Fibroblast of skin of scalp (primary cell): ENCODE measurements at regions not wholly inside any gene's neighbourhood (a gene's known extent, or its start where the extent isn't known, plus 50 kb on each side); places are given as distances from the start of the nearest gene placed in this dataset.

Source experiments
- DNase-seq: peaks from one replicate; pipeline ENCODE4 v3.0.0-alpha.2; 2013

GRCh38 chr4:137310593-137311490 lies 221.5 kb downstream of the PCDH18 start:
- peak; percentile 93 for DNase-seq

GRCh38 chr4:137310166-137310565 lies 222.1 kb downstream of the PCDH18 start:
- DNase-seq = peak; percentile 85

DNA sequence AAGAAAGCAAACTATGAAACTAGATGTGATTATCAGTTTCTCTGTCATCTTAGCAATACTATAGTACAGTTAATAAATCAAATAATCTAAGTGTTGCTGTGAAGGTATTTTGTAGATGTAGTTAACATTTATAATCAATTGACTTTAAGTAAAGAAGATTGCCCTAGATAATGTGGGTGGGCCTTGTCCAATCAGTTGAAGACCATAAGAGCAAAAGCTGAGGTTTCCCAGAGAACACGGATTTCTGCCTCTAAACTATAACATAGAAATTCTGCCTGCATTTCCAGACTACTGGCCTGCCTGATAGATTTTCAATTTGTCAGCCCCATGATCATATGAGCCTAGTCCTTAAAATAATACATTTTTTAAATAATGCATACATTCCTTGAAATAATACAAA lies 222.9 kb downstream of the PCDH18 start:
- no peak for DNase-seq

DNA sequence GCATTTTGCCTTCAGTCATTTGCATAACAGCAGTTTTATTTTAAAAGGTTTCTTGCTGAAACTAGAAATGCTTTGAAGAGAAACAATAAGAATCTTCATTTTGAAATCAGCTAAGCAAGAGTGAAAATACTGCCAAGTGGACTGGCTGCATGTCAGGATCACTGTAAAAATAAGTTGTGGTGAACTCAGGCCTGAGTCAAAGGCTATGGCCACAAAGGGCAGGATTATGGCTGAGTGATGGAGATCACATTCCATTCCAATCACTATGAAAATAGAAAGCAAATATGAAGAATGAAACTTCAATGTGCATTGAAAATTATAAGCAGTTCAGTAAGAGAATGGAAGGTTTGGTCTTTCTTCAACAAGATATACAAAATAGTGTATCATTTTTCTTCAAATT lies 224.5 kb downstream of the PCDH18 start:
- peak; percentile 83 for DNase-seq

GRCh38 chr4:137300776-137301175 lies 231.5 kb downstream of the PCDH18 start:
- DNase-seq = peak; percentile 39

DNA sequence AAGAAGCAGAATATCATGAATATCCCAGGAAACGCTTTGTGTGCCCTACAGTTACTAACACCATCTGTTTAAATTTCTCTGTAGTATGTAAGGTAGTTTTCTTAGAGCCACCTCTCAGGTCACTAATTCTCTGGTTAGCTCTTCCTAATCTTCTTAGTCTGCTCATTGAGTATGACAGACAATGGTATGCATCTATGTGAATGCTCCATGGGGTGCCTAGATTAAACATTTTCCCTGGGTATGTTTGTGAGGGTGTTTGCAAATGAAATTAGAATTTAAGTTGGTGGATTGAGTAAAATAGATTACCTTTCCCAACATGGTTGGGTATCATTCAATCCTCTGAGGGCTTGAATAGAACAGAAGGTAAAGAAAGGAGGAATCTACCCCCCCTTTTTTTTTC lies 233.0 kb downstream of the PCDH18 start:
- DNase-seq = no peak

DNA sequence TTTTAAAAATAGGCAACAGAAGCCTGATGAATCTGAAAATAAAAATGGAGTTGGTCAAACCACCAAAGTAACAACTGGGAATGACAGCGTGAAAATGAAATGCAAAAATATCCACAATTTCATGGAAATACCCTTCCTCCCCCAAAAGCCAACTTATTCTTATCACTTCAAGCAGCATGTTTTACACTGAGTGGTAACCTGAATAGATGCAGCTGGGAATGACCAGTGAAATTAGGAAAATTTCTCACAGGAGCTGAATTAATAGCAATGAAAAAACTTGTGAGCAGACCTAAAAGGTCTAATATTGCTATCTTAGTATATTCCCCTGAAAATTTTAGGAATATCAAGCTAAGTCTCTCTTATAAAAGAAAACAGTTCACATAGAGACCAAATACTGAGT lies 239.0 kb downstream of the PCDH18 start:
- DNase-seq = peak; percentile 4

DNA sequence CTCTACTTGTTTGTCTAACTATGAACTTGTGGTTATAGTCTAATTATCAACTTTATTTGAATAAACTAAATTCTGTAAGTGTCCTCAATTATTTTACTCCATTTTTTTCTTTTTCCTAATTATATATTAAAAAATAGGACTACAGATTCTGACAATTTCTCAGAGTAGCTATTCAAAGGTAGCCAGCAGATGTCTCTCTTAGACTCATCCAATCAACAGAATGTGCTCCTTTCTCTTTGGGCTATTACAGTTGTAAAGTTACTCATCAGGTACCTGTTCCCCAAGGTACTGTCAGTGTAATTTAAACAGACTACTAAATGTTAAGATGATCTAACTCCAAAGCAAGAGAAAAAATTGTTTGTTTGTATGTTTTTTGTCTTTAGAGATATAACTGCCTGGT lies 248.6 kb downstream of the PCDH18 start:
- peak; percentile 43 for DNase-seq

GRCh38 chr4:137278431-137278830 lies 253.9 kb downstream of the PCDH18 start:
- peak; percentile 4 for DNase-seq

DNA sequence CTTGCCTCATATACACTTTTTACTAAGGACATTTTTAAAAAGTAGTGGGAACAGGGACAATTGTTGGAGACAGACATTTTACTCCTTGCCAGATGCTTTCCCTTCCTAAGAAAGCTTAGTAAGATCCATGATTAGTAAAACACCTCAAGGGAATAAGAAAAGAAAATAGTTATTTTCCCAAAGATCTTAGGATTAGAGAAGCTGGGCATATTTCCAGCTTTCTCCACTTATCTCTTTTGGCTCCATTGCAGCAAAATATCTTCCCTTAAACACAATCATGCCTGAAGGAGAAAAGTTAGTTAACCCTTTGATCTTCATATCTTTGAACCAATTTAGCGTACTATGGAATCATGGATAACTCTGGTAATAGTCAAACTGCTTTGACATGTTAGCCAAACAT lies 257.9 kb downstream of the PCDH18 start:
- DNase-seq = peak; percentile 73

DNA sequence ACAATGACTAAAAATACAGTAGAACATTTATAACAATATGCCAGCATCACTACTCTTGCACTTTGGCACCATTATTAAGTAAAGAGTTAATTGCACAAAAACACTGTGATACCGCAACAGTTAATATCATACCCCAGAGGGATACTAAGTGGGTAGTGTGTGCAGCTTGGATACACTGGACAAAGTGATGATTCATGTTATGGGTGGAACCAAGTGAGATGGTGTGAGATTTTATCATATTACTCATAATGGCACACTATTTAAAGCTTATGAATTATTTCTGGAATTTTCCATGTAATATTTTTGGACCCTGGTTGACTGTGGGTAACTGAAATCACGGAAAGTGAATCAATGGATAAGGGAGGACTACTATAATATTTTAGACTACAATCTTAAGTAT lies 265.3 kb downstream of the PCDH18 start:
- peak; percentile 92 for DNase-seq

GRCh38 chr4:137266511-137266910 lies 265.8 kb downstream of the PCDH18 start:
- DNase-seq = peak; percentile 29

- DNase-seq = no peak
Measured at GRCh38 chr4:137263206-137263605, 269.1 kb downstream of the PCDH18 start.

DNA sequence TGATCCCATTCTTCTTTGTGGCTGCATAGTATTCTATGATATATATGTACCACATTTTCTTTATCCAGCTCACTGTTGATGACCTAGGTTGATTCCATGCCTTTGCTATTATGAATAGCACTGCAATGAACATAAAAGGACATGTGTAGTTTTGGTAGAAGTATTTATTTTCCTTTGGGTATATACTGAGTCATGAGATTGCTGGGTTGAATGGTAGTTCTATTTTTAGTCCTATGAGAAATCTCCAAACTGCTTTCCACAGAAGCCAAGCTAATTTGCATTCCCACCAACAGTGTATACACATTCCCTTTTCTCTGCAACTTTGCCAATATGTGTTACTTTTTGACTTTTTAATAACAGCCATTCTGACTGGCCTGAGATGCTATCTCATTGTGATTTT lies 278.3 kb downstream of the PCDH18 start:
- DNase-seq = peak; percentile 90

DNA sequence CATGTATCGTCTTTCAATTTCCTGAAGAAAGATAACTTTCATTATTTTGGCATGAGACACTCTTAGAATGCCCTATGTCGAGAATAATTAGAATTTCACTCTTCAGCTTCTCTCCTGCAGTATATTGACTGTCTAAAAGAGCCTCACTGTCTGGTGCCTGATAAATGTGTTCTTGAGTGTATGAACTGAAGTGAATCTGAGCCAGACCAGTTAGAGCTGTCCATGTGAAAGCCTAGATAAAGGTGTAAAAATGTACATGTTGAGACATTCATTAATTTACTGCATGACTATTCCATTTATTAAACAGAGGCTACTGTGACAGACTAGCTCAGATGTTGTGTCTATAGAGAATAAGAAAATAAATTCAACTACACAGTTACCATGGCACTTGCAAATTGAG lies 283.2 kb downstream of the PCDH18 start:
- DNase-seq = no peak

DNA sequence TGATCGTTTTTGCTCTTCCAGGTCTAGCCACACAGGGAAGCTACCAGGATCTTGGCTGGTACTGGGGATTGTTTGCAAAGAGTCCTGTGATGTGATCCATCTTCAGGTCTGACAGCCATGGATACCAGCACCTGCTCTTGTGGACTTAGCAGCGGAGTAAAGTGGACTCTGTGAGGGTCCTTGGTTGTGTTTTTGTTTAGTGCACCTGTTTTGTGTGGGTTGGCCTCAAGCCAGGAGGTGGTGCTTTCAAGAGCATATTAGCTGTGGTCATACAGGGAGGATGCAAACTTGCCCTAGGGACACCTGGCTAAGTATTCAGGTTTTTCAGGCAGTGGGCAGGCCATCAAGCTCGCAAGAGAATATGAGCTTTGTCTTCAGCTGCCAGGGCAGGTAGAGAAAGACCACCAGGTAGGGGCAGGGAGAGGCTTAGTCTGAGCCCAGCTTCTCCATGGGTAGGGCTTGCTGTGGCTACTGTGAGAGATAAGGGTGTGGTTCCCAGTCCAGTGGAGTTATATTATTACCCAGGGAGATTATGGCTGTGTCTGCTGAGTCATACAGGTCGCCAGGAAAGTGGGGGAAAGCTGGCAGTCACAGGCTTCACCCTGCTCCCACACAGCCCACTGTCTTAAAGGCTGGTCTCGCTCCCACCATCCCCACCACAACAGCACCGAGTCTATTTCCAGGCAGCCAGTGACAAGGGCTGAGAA lies 293.7 kb downstream of the PCDH18 start:
- no peak for DNase-seq

- peak; percentile 16 for DNase-seq
Measured at GRCh38 chr4:137226900-137227299, 305.4 kb downstream of the PCDH18 start.

- DNase-seq = no peak
Measured at GRCh38 chr4:137226221-137226620, 306.1 kb downstream of the PCDH18 start.

- peak; percentile 24 for DNase-seq
Measured at GRCh38 chr4:137213372-137214173, 318.7 kb downstream of the PCDH18 start.

GRCh38 chr4:137212601-137213000 lies 319.7 kb downstream of the PCDH18 start:
- no peak for DNase-seq

DNA sequence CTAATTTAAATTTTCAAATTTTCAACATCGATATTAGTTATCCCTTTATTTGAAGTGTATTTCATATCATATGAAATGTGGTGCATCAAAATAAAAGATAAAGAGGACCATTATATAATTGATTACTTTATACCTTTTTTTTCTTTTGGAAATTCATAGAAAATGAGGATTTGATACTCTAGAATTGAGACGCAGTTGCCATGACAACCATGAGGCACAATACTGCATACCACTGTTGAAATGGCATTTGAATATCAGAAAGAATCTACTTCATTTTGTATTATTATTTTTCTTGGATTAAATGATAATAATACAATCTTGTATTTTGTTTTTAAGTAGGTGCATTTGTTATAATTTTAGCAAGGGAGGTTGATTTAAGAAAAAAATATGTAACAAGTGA lies 323.1 kb downstream of the PCDH18 start:
- DNase-seq = no peak

DNA sequence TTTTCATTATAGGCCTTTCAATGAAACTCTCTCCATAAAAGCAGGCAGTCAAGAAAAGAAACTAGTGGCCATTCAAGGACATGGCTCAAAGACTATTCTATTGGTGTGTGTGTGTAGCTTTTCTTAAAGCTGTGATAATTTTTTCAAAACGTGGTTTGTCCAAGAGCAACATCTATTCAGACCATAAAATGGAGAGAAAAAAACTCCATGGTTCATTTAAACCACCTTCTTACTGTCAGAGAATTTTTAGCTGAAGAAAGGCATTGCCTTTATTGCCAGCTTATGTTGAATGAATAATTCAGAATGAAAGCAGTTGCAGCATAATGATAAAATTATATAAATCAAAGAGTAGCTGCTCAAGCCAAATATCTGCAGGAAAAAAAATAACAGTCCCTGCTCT lies 325.5 kb downstream of the PCDH18 start:
- DNase-seq = no peak

- DNase-seq = peak; percentile 68
Measured at GRCh38 chr4:137203601-137204000, 328.7 kb downstream of the PCDH18 start.
